Colonic mucosa (tissue), 4 donors: ENCODE measurements at regions not wholly inside any gene's neighbourhood (a gene's known extent, or its start where the extent isn't known, plus 50 kb on each side); places are given as distances from the start of the nearest gene placed in this dataset.

Experiments
- DNase-seq: peaks from one replicate; pipeline ENCODE4 v3.0.0-alpha.2; 2020
- H3K27ac ChIP-seq: fragments of 200-600 bp; one replicate; pipeline ENCODE4 v1.8.0; 2021
- H3K27me3 ChIP-seq: fragments of 200-600 bp; one replicate; pipeline ENCODE4 v1.8.0; 2021
- H3K36me3 ChIP-seq: fragments of 200-600 bp; one replicate; pipeline ENCODE4 v1.8.0; 2021
- H3K4me1 ChIP-seq: fragments of 200-600 bp; one replicate; pipeline ENCODE4 v1.8.0; 2021; ENCODE audit warnings: mild to moderate bottlenecking
- H3K4me3 ChIP-seq: fragments of 200-600 bp; one replicate; pipeline ENCODE4 v1.8.0; 2021
- H3K9ac ChIP-seq, 2 donors: one replicate each; pipeline ENCODE4 v1.7.0; 2013; ENCODE audit warnings: control low read depth in 2 of 2, low read depth in 2 of 2, low read length in 2 of 2
- H3K9me3 ChIP-seq: fragments of 200-600 bp; one replicate; pipeline ENCODE4 v1.8.0; 2021
- CTCF ChIP-seq: fragments of 200-600 bp; IDR thresholded peaks from one replicate; pipeline ENCODE4 v1.8.0; 2022; ENCODE audit warnings: antibody characterized with exemption, mild to moderate bottlenecking
- intact Hi-C: fragments of 100-400 bp; cut with DNase I; formaldehyde crosslinking; loops from one replicate; pipeline ENCODE4 v1.14.1; 2022
- donor health status: healthy.
- donor health status: DM: no; HTN: no; CAD: no.
- donor health status: DM: no; HTN: no; CAD: no.

GRCh38 chr3:61449327-61450040, 111.9 kb upstream of the PTPRG start:
- Histone ChIP-seq H3K9me3 (no peaks in the 10 kb centered on the region), H3K4me3 (no peak overlapping the region), H3K27ac (no peak overlapping the region), H3K4me1 (no peaks in the 10 kb centered on the region), H3K9ac (no peak overlapping the region), H3K27me3 (no peaks in the 10 kb centered on the region), H3K36me3 (no peaks in the 10 kb centered on the region)
- TF ChIP-seq CTCF, result no peak
- DNase-seq, result peak; percentile 31
- intact Hi-C loops, result no loop called here

- TF ChIP-seq CTCF, result no peak
- no peak for DNase-seq
- Histone ChIP-seq H3K27ac (no peak overlapping the region), H3K36me3 (no peaks in the 10 kb centered on the region), H3K4me3 (no peak overlapping the region), H3K9me3 (no peaks in the 10 kb centered on the region), H3K4me1 (no peaks in the 10 kb centered on the region), H3K9ac (no peak overlapping the region), H3K27me3 (no peaks in the 10 kb centered on the region)
- intact Hi-C loops, result no loop called here
These were observed 110.5 kb upstream of the PTPRG start for GRCh38 chr3:61450866-61451265.

GRCh38 chr3:61451841-61452240, 109.5 kb upstream of the PTPRG start:
- Histone ChIP-seq H3K9me3 (no peaks in the 10 kb centered on the region), H3K36me3 (no peaks in the 10 kb centered on the region), H3K27me3 (no peaks in the 10 kb centered on the region), H3K4me1 (no peaks in the 10 kb centered on the region), H3K27ac (no peak overlapping the region), H3K9ac (no peak overlapping the region), H3K4me3 (no peak overlapping the region)
- DNase-seq, result no peak
- intact Hi-C loops, result no loop called here
- no peak for TF ChIP-seq CTCF

GRCh38 chr3:61452535-61453090, 108.8 kb upstream of the PTPRG start:
- no peak for TF ChIP-seq CTCF
- no peaks in the 10 kb centered on the region for H3K4me1 ChIP-seq
- no peak overlapping the region for H3K27ac ChIP-seq
- no peaks in the 10 kb centered on the region for H3K27me3 ChIP-seq
- no peak for DNase-seq
- no peak overlapping the region for H3K9ac ChIP-seq
- no peak overlapping the region for H3K4me3 ChIP-seq
- no peaks in the 10 kb centered on the region for H3K36me3 ChIP-seq
- intact Hi-C loops, result no loop called here
- no peaks in the 10 kb centered on the region for H3K9me3 ChIP-seq

GRCh38 chr3:61454006-61454585, 107.3 kb upstream of the PTPRG start:
- no peak for DNase-seq
- no peaks in the 10 kb centered on the region for H3K9me3 ChIP-seq
- no peaks in the 10 kb centered on the region for H3K4me1 ChIP-seq
- no peak for TF ChIP-seq CTCF
- H3K27ac ChIP-seq, result no peak overlapping the region
- no peaks in the 10 kb centered on the region for H3K27me3 ChIP-seq
- no peak overlapping the region for H3K4me3 ChIP-seq
- intact Hi-C loops, result no loop called here
- H3K36me3 ChIP-seq, result no peaks in the 10 kb centered on the region
- no peak overlapping the region for H3K9ac ChIP-seq
